ENCODE measurements at regions not wholly inside any gene's neighbourhood (a gene's known extent, or its start where the extent isn't known, plus 50 kb on each side); places are given as distances from the start of the nearest gene placed in this dataset.

DNA sequence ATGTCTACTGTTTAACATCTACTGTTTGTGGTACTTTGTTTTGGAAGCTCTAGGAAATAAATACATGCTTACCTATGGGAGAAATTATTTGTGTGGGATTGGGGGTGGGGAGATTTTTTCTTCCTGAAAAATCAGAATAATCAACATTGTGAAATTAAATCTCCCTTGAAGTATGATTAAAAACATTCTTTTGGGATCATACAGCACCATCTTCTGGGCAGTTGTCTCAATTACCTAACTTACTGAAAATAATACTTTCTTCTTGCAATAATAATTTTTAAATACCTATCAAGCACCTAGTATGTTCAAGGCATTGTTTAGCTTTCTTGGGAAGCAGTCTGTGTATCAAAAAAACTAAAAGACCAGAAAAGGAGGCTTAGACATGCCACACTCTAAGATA is 576.5 kb upstream of the ARGLU1 start:
- DNase-seq, result no peak

DNA sequence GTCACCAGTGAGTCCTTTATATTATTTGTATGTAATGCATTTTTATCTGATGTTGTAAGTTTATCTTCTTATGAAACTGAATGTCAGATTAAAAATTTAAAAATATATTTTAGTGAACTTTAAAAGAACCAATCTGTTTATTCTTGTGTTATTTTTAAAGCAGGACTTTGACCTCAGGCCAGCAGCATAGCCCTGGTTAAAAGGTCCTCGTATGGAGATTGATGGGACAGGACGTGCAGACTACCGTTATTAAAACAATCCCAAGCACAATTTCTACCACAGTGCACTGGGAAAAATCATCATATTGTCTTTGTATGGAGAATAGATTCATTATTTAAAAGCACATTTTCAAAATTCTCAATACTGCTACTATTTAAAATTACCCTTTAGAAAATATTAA is 573.8 kb upstream of the ARGLU1 start:
- no peak for DNase-seq

DNA sequence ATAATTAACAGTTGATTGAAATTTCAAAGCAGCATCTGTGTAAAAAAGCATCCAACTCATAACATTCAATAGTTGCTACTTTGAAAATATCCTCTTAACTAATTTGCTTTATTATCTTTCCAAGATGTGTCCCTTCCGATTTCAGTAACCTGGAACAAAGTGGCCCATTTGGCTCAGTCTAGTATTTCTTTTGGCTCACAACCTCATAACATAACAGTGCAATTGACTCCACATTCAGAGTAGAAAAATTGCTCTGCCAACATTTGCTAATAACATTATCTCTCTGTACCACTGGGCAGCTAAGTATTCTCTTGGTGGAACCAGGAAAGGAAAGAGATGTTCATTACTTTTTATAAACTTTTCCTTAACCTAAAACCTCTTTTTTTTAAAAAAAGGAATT is 571.1 kb upstream of the ARGLU1 start:
- DNase-seq, result peak; percentile 26

DNA sequence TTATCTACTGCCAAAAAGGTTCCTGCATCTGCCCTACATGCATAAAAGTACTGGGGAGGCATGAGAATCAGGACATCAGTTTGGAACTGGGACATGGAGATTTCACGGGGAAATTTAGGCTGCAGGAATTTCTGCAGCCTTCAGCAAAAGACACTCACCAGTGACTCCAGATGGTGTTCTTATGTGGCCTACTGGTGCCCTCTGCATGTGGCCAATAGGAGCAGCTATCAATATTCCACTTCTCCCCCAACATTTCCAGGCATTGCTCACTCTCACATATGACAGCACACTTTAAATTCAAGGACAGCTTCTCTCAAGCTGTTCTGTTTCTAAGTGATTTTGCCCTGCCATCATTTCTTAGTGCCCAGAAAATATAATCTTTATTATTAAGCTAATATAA is 570.5 kb upstream of the ARGLU1 start:
- DNase-seq, result peak; percentile 18

DNA sequence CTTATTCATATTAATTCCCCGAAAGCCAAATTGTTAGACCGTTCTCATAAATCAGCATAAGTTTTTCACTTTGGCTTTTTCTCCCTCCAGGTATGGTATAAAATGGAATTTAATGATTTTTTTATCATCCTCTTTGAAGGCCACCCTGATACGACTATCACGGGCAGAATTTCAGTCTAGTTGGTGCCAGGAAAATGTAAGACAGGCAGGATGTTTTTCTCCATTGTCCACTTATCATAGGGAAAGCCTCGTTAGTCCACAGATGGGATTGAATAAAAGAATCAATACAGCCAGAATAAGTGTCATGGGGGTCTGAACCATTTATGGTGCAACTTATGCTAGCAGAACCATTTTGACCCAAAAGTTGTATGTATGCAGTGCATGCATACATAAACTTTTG is 566.0 kb upstream of the ARGLU1 start:
- DNase-seq, result no peak

DNA sequence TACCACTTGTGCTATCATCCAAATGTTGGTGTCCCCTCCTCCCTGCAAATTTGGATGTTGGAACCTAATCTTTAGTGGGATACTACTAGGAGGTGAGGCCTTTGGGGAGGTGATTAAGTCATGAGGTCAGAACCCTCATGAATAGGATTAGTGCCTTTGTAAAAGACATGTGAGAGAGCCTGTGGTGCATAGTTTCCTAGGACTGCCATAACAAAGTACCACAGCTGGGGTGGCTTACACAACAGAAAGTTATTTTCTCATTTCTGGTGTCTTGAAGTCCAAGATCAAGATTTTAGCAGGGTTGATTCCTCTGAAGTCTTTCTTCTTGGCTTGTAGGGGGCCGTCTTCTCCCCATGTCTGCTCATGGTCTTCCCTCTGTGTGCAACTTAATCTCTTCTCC is 562.6 kb upstream of the ARGLU1 start:
- DNase-seq, result no peak

DNA sequence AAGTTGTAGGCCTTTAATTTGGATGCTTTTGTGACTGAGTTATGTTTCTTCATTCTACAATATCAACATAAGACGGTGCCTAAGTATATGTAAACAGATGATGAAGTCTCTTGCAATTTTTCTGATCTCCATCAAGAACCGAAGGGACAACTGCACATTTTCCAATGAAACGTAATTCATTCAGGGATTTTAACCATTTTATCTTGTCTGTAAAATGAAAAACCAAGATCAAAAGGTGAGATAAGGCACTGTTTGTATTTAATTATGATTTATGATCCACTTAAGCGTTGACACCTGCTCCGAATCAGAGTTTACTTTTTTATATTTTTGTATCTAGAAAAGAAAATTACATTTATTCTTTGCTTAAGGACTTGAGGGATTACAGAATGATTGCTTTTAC is 556.8 kb upstream of the ARGLU1 start:
- DNase-seq, result no peak

DNA sequence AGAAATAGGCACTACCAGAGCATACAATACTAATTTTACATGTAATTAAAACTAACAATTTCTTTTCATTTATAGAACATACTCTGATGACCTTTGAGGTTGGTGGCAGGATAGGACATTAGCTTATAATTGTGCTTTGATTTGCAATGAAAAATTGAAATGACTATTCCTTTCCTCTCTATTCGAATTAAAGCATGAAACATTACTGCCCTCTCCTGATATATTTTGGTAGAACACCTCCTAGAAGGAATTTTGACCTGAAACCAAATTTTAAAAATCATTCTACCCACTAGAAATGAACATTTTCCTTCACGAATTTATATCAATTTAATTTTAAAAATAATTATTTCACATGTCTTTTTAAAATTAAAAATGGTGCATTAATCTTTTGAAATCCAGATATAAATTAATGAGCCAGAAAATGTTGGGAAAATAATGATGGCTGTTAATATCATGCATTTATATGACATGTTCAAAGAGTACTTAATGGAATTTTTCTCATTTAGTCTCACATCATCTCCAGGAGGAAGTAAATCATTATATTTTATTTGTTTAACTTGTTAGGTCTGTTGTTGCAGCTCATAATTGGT is 556.3 kb upstream of the ARGLU1 start:
- DNase-seq, result peak; percentile 83

DNA sequence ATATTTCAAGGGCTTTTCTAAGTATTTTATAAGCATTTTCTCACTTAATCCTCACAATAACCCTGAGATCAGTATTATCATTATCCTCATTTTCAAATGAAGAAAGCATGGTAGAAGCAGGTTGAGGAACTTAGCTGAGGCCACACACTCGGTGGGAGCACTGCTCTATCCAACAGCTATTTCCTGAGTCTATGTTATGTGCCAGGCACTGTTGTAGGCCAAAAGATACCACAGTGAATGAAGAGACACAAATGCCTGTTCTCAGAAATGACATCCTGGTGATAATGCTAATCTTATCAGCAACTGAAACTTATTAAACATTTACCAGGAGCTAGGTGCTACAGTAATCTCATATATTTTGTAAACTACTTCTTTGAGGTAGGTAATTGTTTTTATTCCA is 553.9 kb upstream of the ARGLU1 start:
- no peak for DNase-seq

DNA sequence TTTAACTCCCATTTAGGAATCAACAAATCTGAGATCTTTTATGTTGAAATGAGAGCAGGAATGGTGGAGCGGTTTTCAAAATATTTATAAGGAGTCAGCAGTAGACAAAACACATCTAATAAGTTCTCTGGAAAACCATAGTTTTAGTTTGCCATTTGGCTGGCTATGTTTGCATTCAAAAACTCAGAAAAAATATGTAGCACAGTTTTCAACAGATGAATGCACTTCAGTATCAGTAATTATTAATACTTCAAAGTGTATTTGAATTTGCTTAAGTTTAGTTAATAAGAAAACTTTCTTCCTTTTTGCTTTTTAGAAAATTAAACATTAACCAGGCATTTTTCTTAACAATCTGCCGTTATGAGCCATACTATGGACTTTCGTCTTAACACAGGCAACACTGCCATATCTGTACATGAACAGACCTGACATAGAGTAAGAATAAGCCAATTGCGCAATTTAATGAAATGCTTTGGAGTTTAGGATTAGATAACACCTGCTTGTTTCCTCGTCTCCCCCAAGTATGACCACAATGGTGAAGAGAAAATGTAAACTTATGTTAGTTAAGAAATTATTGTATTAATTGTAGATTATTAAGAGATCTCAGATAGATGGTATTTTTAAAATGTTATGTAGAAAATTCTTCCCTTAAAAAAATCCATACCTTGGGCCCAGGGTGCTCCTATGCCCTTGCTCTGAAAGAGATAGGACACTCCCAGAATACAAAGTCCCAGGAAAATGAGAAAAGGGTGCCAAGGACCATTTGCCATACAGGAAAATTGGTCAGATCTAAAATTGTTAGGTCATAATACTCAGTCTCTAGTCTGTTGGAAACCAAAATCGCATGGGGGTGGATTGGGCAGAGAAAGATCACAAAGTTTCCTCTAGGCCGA is 552.3 kb upstream of the ARGLU1 start:
- DNase-seq, result no peak

DNA sequence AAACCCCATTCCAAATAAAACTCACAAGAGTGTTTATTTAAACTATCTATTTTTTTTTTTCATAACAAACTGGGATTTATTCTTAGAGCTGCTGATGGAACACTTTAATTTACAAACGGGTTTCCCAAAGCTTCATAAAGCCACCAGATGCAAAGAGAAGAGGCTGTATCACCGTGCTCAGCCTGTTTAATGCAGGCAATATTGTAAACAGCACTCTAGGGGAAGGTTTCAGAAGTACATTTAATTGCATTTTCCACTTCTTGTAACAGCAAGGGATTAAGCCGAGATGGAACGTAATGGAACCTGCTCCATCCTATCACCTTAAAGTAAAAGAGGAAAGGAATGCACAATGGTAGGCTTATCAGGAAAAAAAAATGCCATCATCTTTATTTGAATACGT is 550.6 kb upstream of the ARGLU1 start:
- DNase-seq, result peak; percentile 16

DNA sequence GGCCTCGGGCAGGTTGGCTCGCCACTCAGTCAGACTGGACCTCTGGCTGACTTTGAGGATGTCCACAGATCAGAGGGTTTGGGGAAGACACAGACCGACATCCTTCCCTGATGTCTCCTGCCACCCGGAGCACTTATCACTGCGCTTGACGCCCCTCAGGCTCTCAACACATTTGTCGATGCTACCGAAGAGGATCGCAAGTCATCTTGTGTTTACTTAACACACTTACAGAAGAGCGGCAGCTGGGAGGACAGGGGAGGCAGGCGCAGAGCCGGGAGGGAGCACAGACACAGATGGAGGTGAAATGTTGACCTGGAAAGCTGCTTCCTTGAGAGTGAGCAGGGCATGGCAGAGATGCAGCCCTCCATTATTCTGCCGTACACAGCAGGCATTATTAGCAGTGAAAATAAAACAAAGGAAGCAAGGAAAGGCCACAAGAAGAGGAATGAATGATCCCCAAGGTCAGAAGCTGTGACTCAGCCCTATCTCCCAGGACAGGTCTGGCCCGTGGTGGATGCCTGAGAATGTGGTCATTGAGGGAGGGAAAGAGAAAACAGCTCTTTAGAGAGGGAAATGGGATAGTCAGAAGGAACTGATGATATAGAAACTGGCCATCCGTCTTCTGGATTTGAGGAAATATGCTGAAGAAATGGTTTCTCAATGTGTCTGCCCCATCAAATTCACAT is 549.5 kb upstream of the ARGLU1 start:
- DNase-seq, result no peak

DNA sequence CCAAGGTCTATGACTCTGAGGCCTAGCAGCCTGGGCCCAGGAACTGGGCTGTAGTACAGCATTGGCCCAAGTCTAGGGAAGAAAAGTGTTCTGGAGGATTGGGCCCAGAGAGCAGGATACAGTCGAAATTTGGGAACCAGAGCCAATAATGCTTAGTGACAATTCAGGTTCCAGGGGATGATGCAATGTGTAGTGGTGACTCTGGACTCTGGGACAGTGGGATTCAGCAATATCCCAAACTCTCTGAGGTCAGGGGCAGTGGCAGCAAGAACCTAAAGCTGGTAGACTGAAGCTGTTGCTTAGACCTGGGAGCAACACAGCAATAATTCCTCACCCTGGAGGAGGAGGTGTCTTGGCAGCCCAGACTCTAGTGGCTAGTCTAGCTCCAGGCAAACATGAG is 545.5 kb upstream of the ARGLU1 start:
- no peak for DNase-seq

DNA sequence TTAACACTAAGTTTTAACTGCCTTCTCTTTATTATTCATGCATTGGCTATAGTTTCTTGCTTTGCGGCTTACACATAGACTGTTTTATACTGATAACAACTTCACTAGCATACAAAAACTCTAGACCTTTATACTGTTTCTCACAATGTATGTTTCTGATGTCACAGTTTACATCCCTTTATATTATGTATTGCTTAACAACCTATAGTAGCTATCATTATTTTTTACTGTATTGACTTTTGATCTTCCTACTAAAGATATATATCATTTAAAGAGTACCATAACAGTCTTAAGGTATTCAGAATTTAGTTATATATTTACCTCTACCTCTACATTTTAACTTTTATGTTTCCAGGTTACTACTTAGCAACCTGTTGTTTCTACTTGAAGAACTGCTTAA is 543.3 kb upstream of the ARGLU1 start:
- no peak for DNase-seq

DNA sequence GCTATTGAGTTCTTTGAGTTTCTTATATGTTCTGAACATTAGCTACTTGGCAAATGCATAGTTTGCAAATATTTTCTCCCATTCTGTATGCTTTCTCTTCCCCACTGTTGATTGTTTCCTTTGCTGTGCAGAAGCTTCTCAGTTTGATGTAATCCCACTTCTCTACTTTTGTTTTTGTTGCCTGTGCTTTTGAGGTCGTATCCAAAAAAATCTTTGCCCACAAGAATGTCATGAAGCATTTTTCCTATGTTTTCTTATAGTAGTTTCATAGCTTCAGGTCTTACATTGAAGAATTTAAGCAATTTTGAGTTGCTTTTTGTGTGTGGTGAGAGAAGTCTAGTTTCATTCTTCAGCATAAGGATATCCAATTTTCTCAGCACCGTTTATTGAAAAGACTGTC is 536.7 kb upstream of the ARGLU1 start:
- no peak for DNase-seq

DNA sequence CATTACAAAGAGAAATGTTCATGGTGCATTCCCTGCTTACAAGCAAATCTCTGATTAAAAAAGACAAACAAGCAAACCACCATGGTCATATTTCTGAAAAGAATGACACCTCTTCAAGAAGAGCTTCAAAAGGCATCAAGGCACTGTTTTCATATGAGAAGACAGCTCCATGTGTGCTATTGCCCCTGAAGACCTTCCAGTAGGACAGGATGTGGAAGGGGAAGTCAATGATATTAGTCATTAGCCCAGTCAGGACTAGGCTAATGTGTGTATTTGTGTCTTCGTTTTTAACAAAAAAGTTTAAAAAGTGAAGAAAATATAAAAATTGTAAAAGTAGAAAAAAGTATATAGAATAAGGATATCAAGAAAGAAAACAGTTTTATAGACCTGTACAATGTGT is 534.7 kb upstream of the ARGLU1 start:
- no peak for DNase-seq

DNA sequence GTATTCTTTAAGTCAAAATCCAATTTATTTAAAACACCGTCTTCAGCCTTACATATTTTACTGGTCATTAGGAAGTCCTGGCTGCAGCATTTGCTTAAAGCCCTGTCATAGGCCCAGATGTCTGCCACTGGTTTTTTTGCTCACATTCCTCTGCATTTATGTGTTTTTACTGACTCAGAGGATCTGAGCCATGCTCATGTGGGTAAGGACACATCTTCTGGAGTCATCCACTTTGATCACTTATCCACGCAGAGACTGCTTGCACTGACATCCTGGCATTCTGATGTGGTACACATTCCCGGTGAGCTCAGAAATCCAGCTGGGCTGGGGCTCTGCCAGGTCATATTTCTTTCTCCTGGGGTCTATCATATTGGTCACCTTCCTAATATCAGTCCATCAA is 531.7 kb upstream of the ARGLU1 start:
- no peak for DNase-seq

DNA sequence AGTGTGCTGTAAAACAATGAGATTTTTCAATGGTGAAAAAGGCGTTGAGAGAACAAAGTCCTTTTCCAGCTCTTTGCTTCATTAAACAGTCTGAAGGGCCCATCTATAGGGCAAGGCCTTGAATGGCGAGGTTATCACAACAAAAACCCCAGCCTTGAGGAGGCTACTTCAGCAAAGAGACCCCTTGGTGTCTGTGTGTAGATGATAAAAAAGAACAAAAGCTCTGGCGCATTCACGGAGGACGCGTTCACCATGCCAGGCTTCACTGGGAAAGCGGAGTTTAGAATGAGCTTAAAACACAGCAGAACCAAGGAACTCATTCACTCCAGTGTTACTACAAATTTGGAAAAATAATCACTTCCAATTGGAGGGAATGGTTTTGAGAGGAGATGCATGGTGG is 530.0 kb upstream of the ARGLU1 start:
- no peak for DNase-seq

DNA sequence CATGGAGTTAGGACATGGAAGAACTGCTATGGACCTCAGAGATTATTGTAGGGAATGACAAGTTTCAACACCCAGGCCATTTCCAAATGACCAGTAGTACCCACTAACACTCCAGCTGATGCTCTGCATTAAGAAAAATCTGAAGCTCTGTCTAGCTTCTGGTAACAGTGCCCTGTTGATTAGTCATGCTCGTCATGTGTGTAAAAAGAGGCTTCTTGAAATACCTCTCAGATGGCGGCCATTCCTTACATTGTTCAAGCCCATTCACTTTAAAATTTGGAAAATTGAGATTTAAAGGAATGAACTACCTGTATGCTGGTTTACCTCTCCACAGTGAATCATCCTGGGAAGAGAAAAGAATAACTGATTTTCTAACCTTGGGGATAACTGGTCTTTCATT is 527.9 kb upstream of the ARGLU1 start:
- no peak for DNase-seq

DNA sequence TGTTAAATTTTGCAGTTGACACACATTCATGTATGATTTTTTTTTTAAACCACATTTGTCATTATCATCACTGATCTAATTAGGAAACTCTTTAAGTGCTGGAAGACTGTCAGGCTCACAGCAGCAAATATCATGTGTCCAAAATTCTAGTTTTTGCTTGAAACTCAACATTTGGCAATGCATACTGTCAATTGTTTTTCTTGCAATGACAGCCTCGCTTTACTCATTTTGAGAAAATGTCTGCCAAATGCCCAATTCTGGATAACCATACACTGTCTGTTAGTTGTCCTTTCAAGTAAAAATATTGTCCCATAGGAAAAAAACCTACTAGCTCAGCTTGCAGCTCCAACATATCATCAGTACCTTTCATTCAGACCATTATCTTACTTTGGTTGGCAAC is 523.9 kb upstream of the ARGLU1 start:
- no peak for DNase-seq

DNA sequence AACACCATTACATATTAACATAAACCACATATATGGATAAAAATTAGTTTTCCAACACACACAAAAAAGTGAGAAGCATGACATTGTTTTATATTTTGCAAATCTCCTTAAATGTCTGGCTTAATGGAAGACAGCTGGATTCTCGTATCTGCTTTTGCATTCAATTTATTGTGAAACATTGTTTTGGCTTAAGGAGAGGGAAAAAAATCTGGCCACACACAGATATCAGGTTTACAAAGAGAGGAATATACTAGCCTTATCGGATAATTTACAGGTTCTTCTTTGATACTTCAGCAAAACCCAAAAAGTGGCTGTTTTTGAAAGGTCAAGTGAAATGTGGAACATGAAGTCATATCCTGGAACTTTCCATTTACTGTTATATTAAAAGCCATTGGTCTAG is 523.5 kb upstream of the ARGLU1 start:
- DNase-seq, result no peak

DNA sequence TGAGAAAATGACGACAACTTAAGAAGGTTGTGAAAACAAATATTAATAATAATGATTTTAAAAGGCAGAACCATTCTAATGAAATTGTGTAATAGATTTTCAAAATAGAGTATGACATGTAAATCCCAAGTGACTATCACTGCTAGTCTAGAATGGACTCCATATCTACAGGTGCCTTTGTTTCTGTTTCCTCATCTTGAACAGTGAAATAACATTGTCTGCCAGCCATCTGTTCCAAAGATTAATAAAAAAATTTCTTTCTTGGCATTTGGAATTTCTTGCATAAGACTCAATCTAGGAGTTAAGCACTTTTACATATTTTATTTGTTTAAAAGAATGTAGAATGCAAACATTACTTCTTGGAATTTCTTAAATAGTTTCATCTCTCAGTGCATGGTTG is 520.1 kb upstream of the ARGLU1 start:
- DNase-seq, result no peak

DNA sequence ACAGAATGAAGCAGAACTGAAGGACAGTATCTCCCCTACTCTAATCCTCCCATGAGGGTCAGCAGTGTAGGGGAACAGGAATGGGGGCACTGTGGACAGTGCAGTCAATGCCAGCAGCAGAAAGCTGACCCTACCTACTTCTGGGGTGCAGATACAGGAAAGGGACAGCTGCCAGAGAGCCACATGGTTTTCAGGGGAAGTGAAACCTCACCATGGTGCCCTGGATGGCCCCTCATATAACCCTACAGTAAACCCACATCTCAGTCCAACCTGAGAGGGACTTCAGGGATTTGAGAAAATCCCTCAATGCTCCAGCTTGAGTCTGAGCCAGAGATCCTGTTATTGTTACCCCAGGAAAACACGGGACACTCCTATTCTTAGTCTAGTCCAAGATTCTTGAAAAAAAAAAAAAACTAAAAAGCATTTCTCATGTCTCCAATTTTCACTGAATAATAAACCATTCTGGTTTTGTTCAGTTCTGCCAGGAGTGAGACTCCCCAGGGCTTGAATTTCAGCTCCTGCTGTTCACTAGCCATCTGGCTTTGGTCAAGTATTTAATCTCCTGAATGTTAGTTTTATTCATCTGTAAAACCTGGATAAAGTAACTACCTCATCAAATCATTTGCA is 511.6 kb upstream of the ARGLU1 start:
- peak; percentile 60 for DNase-seq

Measured in eye (tissue), 1 donor.